ENCODE measurements at regions not wholly inside any gene's neighbourhood (a gene's known extent, or its start where the extent isn't known, plus 50 kb on each side); places are given as distances from the start of the nearest gene placed in this dataset.

DNA sequence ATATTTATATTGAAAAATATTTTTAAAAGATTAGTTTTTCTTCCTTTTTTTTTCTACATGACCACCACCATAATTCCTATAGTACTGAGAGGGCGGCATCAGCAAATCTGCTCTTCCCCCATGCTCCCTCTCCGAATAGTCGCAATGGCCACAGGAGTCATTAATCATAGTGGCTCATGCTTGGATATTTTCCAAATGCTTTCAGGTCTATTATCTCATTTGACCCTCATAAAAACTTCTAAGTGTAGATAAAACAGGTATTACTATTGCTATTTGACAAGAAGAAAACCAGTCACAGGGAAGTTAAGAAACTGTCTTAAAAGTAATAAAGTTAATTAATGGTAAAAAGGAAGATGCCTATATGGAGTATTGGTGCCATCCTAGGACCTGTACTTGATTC lies 440.7 kb downstream of the CMPK2 start:
- no peak for DNase-seq

DNA sequence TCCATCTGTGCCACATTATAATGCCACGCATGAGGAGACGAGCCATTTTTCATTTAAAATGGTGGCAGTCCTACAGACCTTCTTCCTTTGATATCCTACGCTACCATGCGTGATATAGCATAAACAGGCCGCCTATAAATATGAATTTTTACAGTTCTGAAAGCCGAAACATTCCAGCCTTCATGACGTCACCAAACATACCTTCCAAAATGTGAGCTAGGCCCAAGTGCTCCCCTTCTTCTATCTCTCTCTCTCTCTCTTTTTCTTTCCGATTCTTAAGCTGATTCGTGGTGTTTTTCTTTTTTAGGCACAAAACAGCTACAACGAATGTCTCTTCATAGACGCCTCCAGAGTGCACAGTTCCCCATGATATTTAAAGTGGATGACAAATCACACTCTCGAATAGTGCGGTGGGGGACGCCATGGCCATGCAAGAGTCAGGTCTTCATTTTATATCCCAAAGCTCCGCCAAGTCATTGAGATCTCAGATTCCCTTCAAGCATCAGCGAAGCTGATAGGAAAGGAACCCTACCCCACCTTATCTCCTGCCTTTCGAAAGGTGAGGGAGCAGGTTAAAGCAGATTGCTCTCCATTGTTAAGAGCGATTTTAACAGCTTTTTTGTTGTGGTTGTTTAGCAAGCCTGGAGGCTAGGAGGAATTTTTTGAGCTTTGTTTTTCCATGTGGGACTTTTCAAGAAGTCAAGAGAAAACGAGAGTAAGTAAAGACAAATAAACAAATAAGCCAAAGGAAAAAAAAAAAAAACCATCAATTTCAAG lies 436.3 kb downstream of the CMPK2 start:
- DNase-seq = no peak

- no peak for DNase-seq
Observed at GRCh38 chr2:6434438-6434837, 431.3 kb downstream of the CMPK2 start.

- DNase-seq = no peak
Observed at GRCh38 chr2:6441800-6442199, 423.9 kb downstream of the CMPK2 start.

- no peak for DNase-seq
Observed at GRCh38 chr2:6442252-6442985, 423.3 kb downstream of the CMPK2 start.

DNA sequence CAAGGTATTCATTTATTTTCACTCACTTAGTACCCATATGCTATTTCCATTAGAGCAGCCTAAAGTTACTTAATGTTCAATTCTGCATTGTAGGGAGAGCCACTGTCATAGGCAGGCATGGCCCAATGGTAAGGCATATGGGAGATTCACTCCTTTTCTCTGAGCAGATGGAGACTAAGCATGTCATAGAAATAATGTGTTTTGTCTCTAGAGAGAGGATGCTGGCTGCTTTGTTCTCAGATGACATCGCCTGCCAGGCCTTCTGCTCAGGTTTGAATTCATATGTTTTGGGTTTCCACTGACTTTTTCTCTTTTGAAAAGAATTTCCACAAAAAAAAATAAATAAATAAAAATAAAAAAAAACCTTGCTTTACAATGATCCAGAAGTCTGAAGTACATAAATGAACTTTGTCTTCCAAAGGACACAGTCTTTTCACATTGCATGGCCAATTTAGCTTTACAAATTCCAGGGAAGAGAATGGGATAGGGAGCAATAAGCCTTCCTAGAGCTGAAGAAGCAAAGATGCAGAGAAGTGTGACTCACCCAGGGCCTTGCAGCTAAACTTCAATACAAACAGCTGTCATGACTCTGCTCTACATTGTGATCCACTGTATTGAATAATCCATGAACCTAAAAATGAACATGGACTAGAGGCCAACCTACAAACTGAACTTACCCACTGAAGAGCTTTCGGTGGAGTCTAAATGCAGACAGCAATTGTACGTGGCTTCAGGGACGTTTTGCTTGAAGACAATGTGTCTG lies 422.5 kb downstream of the CMPK2 start:
- no peak for DNase-seq

DNA sequence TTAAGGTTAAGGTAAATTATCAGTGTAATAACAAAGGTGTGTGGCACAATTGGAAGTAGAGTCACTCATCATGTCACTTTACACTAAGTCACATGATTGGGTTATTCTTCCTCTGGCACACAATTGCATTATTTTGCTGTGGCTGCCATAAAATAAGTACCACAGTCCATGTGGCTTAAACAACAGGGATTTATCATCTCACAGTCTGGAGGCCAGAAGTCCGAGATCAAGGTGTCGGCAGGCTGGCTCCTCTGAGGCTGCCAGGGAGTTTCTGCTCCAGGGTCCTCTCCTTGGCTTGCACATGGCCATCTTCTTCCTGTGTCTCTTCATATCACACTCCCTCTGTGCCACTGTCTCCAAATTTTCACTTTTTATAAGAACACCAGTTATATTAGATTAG lies 421.2 kb downstream of the CMPK2 start:
- DNase-seq = no peak

GRCh38 chr2:6445156-6445555 lies 420.6 kb downstream of the CMPK2 start:
- no peak for DNase-seq

DNA sequence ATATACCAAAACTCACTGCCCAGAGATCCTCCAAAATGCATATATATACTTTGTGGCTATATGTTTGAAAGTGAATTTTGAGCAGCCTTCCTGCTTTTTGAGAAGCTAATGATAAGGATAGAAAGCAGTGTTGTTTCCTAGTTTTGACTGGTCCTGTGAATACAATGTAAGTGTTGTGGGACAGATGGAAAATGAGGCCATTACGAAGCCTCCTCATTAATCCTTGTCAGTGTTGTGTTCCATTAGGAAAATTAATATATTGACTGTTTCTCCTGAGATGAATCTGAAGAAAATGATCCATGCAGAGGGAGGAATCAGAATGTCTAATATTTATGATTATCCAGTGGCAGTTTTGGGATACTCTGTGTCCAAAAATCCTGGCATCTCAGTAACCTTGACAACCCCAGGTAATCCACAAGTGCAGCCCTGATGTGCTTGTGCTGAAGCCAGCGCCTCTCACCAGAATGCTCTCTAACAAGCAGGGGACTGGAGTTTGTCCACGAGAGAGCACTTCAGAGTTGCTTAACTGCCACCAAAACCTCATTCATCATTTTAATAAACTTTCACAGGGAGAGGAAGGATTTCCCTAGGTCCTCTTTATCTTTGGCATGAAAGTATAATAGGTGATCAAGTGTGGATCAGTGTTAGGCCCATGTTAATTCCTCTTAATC lies 418.6 kb downstream of the CMPK2 start:
- DNase-seq = no peak

- no peak for DNase-seq
Observed at GRCh38 chr2:6448893-6449292, 416.8 kb downstream of the CMPK2 start.

- DNase-seq = no peak
Observed at GRCh38 chr2:6449343-6449742, 416.4 kb downstream of the CMPK2 start.

- no peak for DNase-seq
Observed at GRCh38 chr2:6452702-6453481, 412.8 kb downstream of the CMPK2 start.

- DNase-seq = no peak
Observed at GRCh38 chr2:6454286-6454990, 411.3 kb downstream of the CMPK2 start.

GRCh38 chr2:6459138-6459537 lies 406.6 kb downstream of the CMPK2 start:
- DNase-seq = no peak

GRCh38 chr2:6470518-6470917 lies 395.2 kb downstream of the CMPK2 start:
- DNase-seq = no peak

- no peak for DNase-seq
Observed at GRCh38 chr2:6471419-6471818, 394.3 kb downstream of the CMPK2 start.

DNA sequence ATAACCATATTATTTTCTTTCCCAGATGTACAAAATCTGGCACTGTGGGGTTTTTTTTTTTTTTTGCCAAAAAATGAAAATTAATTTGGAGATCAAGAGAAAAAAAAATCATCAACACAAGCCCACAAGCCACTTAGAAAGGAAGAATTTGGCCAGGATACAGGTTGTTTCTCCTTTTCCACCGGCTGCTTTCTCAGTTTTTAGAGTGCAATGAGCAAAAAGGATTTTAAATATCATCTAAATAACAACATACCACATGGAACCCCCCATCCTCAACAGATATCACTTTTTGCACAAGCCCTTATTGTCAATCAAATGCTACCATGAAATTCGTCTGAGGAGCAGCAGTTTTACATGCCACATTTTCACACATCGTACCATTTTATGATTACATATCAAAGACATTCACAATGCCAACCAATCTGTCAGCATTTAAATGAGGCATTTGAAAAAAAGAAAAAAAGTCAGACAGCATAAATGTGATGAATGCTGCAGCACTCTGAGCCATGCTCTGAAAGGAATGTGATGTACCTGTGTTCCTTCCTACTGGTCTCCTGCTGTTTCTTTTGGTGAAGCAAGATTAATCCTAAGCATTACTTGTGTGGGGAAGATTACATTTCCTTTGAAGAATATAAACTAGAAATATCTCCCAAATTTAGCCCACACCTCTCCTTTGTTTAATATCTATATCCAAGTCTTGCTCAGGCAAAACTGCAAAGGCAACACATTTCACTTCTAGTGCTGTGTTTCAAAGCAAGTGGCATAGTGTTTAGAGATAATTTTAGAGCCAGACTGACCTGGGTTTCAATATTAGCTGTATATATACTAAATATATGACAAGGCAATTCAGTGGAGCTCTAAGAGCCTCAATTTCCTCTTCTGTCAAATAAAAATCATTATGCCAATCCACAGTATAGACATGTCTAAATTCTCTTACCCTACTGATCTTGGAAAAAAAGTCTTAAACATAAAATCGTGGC lies 391.3 kb downstream of the CMPK2 start:
- no peak for DNase-seq

DNA sequence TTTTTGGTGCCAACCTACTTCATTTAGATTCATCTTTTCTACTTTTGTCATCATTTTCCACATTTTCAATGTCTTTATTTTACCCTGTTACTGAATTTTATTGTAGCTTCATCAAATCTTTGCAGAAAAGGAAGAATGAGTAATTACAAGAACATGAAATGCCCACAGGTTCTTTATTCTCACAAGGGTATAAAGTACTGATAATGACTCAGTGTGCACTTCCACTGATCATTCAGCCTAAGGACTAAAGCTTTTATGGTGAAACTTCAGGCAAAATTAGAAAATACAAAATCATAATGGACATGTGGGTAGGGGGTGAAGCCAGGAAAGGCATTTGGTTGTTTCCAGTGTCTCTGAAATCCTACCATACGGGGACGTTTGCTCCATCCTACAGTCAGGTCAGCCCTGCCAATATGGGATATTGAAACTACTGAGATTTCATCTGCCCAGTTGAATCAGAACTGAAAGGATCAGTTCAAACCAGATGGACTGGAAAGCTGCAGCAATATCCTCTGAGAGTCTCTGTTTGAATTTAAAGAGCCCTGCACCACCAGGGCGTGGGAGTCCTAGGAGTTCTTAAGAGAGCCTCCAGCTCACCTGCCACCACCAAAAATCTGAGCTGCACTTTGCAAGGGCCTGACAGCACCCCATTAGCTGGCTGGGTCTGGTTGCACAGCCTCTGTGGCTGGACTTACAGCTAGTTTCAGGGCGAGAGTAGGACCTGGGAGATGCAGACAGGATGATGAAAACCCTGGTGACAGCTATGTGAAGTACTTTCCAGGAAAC lies 390.4 kb downstream of the CMPK2 start:
- no peak for DNase-seq

GRCh38 chr2:6480514-6480913 lies 385.2 kb downstream of the CMPK2 start:
- no peak for DNase-seq

GRCh38 chr2:6482256-6482655 lies 383.5 kb downstream of the CMPK2 start:
- no peak for DNase-seq
